A549 (cell line): ENCODE measurements at regions not wholly inside any gene's neighbourhood (a gene's known extent, or its start where the extent isn't known, plus 50 kb on each side); places are given as distances from the start of the nearest gene placed in this dataset.

Experiments used
- CHD2 ChIP-seq: fragments of 150-350 bp; IDR thresholded peaks from 2 replicates; pipeline ENCODE4 v1.6.1; 2014; ENCODE audit warnings: low read length; ENCODE audit not compliant: partially characterized antibody
- HDAC2 ChIP-seq: fragments of 200-600 bp; sonication (generic); IDR thresholded peaks from 2 replicates; pipeline ENCODE4 v1.6.1; 2016
- JUN ChIP-seq, 2 experiments: fragments of >200 bp; sonication (Bioruptor Twin); formaldehyde crosslinking; IDR thresholded peaks; 2 replicates in 1 of 2; 3 replicates in 1 of 2; pipeline ENCODE4 v1.6.1; 2016 to 2017
- POLR2A ChIP-seq: IDR thresholded peaks from 2 replicates; pipeline ENCODE4 v1.6.1; 2012; ENCODE audit warnings: mild to moderate bottlenecking, low read length
- RAD21 ChIP-seq, 2 experiments: fragments of >200 bp in 1 of 2; sonication (Bioruptor Twin) in 1 of 2; formaldehyde crosslinking in 1 of 2; IDR thresholded peaks in 1 of 2; conservative IDR thresholded peaks in 1 of 2; 2 replicates in 1 of 2; 3 replicates in 1 of 2; pipeline ENCODE4 v1.6.1; 2012 to 2018; ENCODE audit warnings: inconsistent platforms in 1 of 2
- ZC3H11A ChIP-seq: fragments of 450-650 bp; IDR thresholded peaks from 2 replicates; pipeline ENCODE4 v1.6.1; 2014; ENCODE audit warnings: antibody characterized with exemption, mild to moderate bottlenecking
- TF ChIP-seq, protein P1 (sequence below): fragments of >200 bp; sonication (Bioruptor Twin); formaldehyde crosslinking; IDR thresholded peaks from 3 replicates; pipeline ENCODE4 v1.5.1; 2016
- TF ChIP-seq, protein P2 (sequence below): fragments of 200-600 bp; sonication (generic); IDR thresholded peaks from 2 replicates; pipeline ENCODE4 v1.6.1; 2016; ENCODE audit warnings: antibody characterized with exemption, mild to moderate bottlenecking, moderate library complexity
- TF ChIP-seq, protein P3 (sequence below): IDR thresholded peaks from 2 replicates; pipeline ENCODE4 v1.6.1; 2012; ENCODE audit warnings: low read depth, borderline replicate concordance
- TF ChIP-seq, protein P4 (sequence below): fragments of 150-350 bp; IDR thresholded peaks from 2 replicates; pipeline ENCODE4 v1.6.1; 2014; ENCODE audit warnings: low read depth, mild to moderate bottlenecking, low read length

DNA sequence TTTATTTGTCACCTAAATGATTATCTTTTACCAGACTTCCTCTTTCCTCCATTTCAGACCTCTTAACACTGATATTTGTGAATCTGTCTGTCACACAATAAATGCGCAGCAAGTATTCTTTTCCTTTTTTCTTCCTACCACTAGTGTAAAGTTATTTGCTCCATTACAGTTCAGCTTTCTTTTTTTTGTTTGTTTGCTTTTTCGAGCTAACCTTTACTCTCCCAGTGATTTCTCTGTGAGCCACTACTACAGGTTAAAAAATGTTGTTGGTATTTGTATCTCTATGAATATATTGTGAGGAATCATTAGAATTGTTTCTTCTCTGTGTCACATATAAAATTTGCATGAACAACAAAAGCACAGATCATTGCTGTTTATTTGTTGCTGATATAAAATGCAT, 854.0 kb upstream of the GCFC2 start:
- TF ChIP-seq, protein P1, sequence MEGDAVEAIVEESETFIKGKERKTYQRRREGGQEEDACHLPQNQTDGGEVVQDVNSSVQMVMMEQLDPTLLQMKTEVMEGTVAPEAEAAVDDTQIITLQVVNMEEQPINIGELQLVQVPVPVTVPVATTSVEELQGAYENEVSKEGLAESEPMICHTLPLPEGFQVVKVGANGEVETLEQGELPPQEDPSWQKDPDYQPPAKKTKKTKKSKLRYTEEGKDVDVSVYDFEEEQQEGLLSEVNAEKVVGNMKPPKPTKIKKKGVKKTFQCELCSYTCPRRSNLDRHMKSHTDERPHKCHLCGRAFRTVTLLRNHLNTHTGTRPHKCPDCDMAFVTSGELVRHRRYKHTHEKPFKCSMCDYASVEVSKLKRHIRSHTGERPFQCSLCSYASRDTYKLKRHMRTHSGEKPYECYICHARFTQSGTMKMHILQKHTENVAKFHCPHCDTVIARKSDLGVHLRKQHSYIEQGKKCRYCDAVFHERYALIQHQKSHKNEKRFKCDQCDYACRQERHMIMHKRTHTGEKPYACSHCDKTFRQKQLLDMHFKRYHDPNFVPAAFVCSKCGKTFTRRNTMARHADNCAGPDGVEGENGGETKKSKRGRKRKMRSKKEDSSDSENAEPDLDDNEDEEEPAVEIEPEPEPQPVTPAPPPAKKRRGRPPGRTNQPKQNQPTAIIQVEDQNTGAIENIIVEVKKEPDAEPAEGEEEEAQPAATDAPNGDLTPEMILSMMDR, result no peak
- TF ChIP-seq CHD2 (no peak), ZC3H11A (no peak), POLR2A (no peak), RAD21 (conservative IDR thresholded peaks at IDR 0.05 in 1 of 2, IDR thresholded peaks at IDR 0.05 in 1 of 2) (no peak), JUN (IDR thresholded peaks at IDR 0.05) (no peak), HDAC2 (no peak)
- TF ChIP-seq, protein P2, sequence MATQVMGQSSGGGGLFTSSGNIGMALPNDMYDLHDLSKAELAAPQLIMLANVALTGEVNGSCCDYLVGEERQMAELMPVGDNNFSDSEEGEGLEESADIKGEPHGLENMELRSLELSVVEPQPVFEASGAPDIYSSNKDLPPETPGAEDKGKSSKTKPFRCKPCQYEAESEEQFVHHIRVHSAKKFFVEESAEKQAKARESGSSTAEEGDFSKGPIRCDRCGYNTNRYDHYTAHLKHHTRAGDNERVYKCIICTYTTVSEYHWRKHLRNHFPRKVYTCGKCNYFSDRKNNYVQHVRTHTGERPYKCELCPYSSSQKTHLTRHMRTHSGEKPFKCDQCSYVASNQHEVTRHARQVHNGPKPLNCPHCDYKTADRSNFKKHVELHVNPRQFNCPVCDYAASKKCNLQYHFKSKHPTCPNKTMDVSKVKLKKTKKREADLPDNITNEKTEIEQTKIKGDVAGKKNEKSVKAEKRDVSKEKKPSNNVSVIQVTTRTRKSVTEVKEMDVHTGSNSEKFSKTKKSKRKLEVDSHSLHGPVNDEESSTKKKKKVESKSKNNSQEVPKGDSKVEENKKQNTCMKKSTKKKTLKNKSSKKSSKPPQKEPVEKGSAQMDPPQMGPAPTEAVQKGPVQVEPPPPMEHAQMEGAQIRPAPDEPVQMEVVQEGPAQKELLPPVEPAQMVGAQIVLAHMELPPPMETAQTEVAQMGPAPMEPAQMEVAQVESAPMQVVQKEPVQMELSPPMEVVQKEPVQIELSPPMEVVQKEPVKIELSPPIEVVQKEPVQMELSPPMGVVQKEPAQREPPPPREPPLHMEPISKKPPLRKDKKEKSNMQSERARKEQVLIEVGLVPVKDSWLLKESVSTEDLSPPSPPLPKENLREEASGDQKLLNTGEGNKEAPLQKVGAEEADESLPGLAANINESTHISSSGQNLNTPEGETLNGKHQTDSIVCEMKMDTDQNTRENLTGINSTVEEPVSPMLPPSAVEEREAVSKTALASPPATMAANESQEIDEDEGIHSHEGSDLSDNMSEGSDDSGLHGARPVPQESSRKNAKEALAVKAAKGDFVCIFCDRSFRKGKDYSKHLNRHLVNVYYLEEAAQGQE, result no peak
- TF ChIP-seq, protein P3, sequence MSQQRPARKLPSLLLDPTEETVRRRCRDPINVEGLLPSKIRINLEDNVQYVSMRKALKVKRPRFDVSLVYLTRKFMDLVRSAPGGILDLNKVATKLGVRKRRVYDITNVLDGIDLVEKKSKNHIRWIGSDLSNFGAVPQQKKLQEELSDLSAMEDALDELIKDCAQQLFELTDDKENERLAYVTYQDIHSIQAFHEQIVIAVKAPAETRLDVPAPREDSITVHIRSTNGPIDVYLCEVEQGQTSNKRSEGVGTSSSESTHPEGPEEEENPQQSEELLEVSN, result no peak
- TF ChIP-seq, protein P4, sequence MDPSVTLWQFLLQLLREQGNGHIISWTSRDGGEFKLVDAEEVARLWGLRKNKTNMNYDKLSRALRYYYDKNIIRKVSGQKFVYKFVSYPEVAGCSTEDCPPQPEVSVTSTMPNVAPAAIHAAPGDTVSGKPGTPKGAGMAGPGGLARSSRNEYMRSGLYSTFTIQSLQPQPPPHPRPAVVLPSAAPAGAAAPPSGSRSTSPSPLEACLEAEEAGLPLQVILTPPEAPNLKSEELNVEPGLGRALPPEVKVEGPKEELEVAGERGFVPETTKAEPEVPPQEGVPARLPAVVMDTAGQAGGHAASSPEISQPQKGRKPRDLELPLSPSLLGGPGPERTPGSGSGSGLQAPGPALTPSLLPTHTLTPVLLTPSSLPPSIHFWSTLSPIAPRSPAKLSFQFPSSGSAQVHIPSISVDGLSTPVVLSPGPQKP, result no peak
